Karpas-422 (cell line): ENCODE measurements at regions not wholly inside any gene's neighbourhood (a gene's known extent, or its start where the extent isn't known, plus 50 kb on each side); places are given as distances from the start of the nearest gene placed in this dataset.

Experiments used
- DNase-seq: peaks from one replicate; pipeline ENCODE4 v3.0.0-alpha.2; 2015
- H2AFZ ChIP-seq: fragments of 200-600 bp; sonication (generic); 2 replicates; pipeline ENCODE4 v1.6.1; 2014; ENCODE audit warnings: antibody characterized with exemption, low read length, mixed read lengths
- H3K27ac ChIP-seq: fragments of 200-600 bp; sonication (generic); 2 replicates; pipeline ENCODE4 v1.5.1; 2014; ENCODE audit warnings: mild to moderate bottlenecking, low read length, moderate library complexity
- H3K27me3 ChIP-seq: fragments of 200-600 bp; sonication (generic); 2 replicates; pipeline ENCODE4 v1.6.1; 2014; ENCODE audit warnings: low read length, mixed read lengths
- H3K36me3 ChIP-seq: fragments of 200-600 bp; sonication (generic); 2 replicates; pipeline ENCODE4 v1.6.1; 2014; ENCODE audit warnings: low read length, mixed read lengths; ENCODE audit not compliant: insufficient read depth
- H3K4me1 ChIP-seq: fragments of 200-600 bp; sonication (generic); 2 replicates; pipeline ENCODE4 v1.6.1; 2014; ENCODE audit warnings: mild to moderate bottlenecking, low read length, mixed read lengths
- H3K4me2 ChIP-seq: fragments of 200-600 bp; sonication (generic); 2 replicates; pipeline ENCODE4 v1.6.1; 2014; ENCODE audit warnings: low read length, low read depth, mild to moderate bottlenecking; ENCODE audit not compliant: poor library complexity, severe bottlenecking
- H3K4me3 ChIP-seq: fragments of 200-600 bp; sonication (generic); 2 replicates; pipeline ENCODE4 v1.5.1; 2014; ENCODE audit warnings: mild to moderate bottlenecking, antibody characterized with exemption, low read length, mixed read lengths
- H3K79me2 ChIP-seq: fragments of 200-600 bp; sonication (generic); 2 replicates; pipeline ENCODE4 v1.6.1; 2014; ENCODE audit warnings: mild to moderate bottlenecking, low read length, mixed read lengths
- H3K9ac ChIP-seq: fragments of 200-600 bp; sonication (generic); 2 replicates; pipeline ENCODE4 v1.6.0; 2014; ENCODE audit warnings: low read length
- H3K9me2 ChIP-seq: fragments of 200-600 bp; sonication (generic), shearing (Covaris generic); replicated peaks from 2 replicates; pipeline ENCODE4 v1.6.0; 2014; ENCODE audit warnings: mild to moderate bottlenecking, low read length, moderate library complexity; ENCODE audit not compliant: insufficient read depth
- H3K9me3 ChIP-seq: fragments of 300-700, 200-600 bp; sonication (generic); 2 replicates; pipeline ENCODE4 v1.6.1; 2014; ENCODE audit warnings: low read length, mixed read lengths
- H4K20me1 ChIP-seq: fragments of 200-600 bp; sonication (generic); 2 replicates; pipeline ENCODE4 v1.6.1; 2014; ENCODE audit warnings: mild to moderate bottlenecking, antibody characterized with exemption, low read length, low read depth; ENCODE audit not compliant: insufficient read depth

GRCh38 chr18:70649683-70650082 lies 360.8 kb downstream of the SOCS6 start:
- no peaks in the 10 kb centered on the region for H3K27me3 ChIP-seq

GRCh38 chr18:70645971-70646370 lies 357.1 kb downstream of the SOCS6 start:
- Histone ChIP-seq H3K27me3 (no peaks in the 10 kb centered on the region), H3K79me2 (no peaks in the 10 kb centered on the region), H3K27ac (no peak overlapping the region), H4K20me1 (no peaks in the 10 kb centered on the region), H3K9me2 (no peaks in the 10 kb centered on the region), H3K36me3 (no peaks in the 10 kb centered on the region), H3K4me1 (peaks cover 8% of the 10 kb centered on the region), H3K4me3 (no peak overlapping the region), H3K4me2 (no peak overlapping the region), H3K9ac (no peak overlapping the region), H3K9me3 (no peaks in the 10 kb centered on the region), H2AFZ (no peak overlapping the region)
- no peak for DNase-seq

More at GRCh38 chr18:70649683-70650082, 360.8 kb downstream of the SOCS6 start:
- H3K9ac ChIP-seq: no peak overlapping the region
- no peak for DNase-seq
- no peak overlapping the region for H2AFZ ChIP-seq
- no peaks in the 10 kb centered on the region for H4K20me1 ChIP-seq
- no peaks in the 10 kb centered on the region for H3K9me2 ChIP-seq
- H3K4me3 ChIP-seq: no peak overlapping the region
- H3K27ac ChIP-seq: no peak overlapping the region
- no peaks in the 10 kb centered on the region for H3K79me2 ChIP-seq
- H3K9me3 ChIP-seq: no peaks in the 10 kb centered on the region
- H3K36me3 ChIP-seq: no peaks in the 10 kb centered on the region
- no peak overlapping the region for H3K4me2 ChIP-seq
- no peaks in the 10 kb centered on the region for H3K4me1 ChIP-seq

GRCh38 chr18:70643812-70644211 lies 355.0 kb downstream of the SOCS6 start:
- Histone ChIP-seq H3K27ac (no peak overlapping the region), H3K4me1 (peaks cover 8% of the 10 kb centered on the region), H4K20me1 (no peaks in the 10 kb centered on the region), H3K9me3 (no peaks in the 10 kb centered on the region), H3K4me2 (no peak overlapping the region), H3K79me2 (no peaks in the 10 kb centered on the region), H3K27me3 (no peaks in the 10 kb centered on the region), H3K4me3 (no peak overlapping the region), H3K9me2 (no peaks in the 10 kb centered on the region), H2AFZ (no peak overlapping the region), H3K36me3 (no peaks in the 10 kb centered on the region), H3K9ac (no peak overlapping the region)
- DNase-seq: no peak

GRCh38 chr18:70641156-70641775 lies 352.4 kb downstream of the SOCS6 start:
- no peak for DNase-seq
- Histone ChIP-seq H3K79me2 (no peaks in the 10 kb centered on the region), H3K27me3 (no peaks in the 10 kb centered on the region), H3K9ac (no peak overlapping the region), H3K36me3 (no peaks in the 10 kb centered on the region), H3K9me3 (no peaks in the 10 kb centered on the region), H3K4me1 (peaks cover 8% of the 10 kb centered on the region), H3K27ac (no peak overlapping the region), H3K4me3 (no peak overlapping the region), H3K4me2 (no peak overlapping the region), H3K9me2 (no peaks in the 10 kb centered on the region), H4K20me1 (no peaks in the 10 kb centered on the region), H2AFZ (no peak overlapping the region)

- Histone ChIP-seq H3K27ac (no peak overlapping the region), H3K4me3 (no peak overlapping the region), H3K9me3 (no peaks in the 10 kb centered on the region), H3K9ac (no peak overlapping the region), H3K27me3 (no peaks in the 10 kb centered on the region), H3K9me2 (no peaks in the 10 kb centered on the region), H3K4me1 (peaks cover 8% of the 10 kb centered on the region), H2AFZ (no peak overlapping the region), H4K20me1 (no peaks in the 10 kb centered on the region), H3K36me3 (no peaks in the 10 kb centered on the region), H3K79me2 (no peaks in the 10 kb centered on the region), H3K4me2 (no peak overlapping the region)
- no peak for DNase-seq
Measured at GRCh38 chr18:70640336-70640887, 351.6 kb downstream of the SOCS6 start.

GRCh38 chr18:70636991-70637390 lies 348.1 kb downstream of the SOCS6 start:
- DNase-seq: no peak
- no peaks in the 10 kb centered on the region for H3K4me1 ChIP-seq
- no peaks in the 10 kb centered on the region for H3K9me2 ChIP-seq
- H3K4me2 ChIP-seq: no peak overlapping the region
- no peaks in the 10 kb centered on the region for H3K27me3 ChIP-seq
- no peak overlapping the region for H3K9ac ChIP-seq
- no peak overlapping the region for H2AFZ ChIP-seq
- no peaks in the 10 kb centered on the region for H3K9me3 ChIP-seq
- no peak overlapping the region for H3K27ac ChIP-seq
- no peaks in the 10 kb centered on the region for H3K79me2 ChIP-seq
- no peaks in the 10 kb centered on the region for H3K36me3 ChIP-seq
- no peaks in the 10 kb centered on the region for H4K20me1 ChIP-seq
- H3K4me3 ChIP-seq: no peak overlapping the region

GRCh38 chr18:70634576-70635147 lies 345.8 kb downstream of the SOCS6 start:
- no peak for DNase-seq
- H4K20me1 ChIP-seq: no peaks in the 10 kb centered on the region
- H3K9ac ChIP-seq: no peak overlapping the region
- H3K36me3 ChIP-seq: no peaks in the 10 kb centered on the region
- H3K9me2 ChIP-seq: no peaks in the 10 kb centered on the region
- no peaks in the 10 kb centered on the region for H3K9me3 ChIP-seq
- H3K27me3 ChIP-seq: no peaks in the 10 kb centered on the region
- no peak overlapping the region; the same call in 1 of the 2 replicates for H2AFZ ChIP-seq
- H3K79me2 ChIP-seq: no peaks in the 10 kb centered on the region
- H3K4me2 ChIP-seq: no peak overlapping the region
- H3K27ac ChIP-seq: no peak overlapping the region
- no peaks in the 10 kb centered on the region for H3K4me1 ChIP-seq
- no peak overlapping the region for H3K4me3 ChIP-seq

GRCh38 chr18:70627182-70627802 lies 338.4 kb downstream of the SOCS6 start:
- Histone ChIP-seq H2AFZ (no peak overlapping the region), H3K4me2 (no peak overlapping the region), H3K4me1 (no peaks in the 10 kb centered on the region), H3K79me2 (no peaks in the 10 kb centered on the region), H3K9me3 (no peaks in the 10 kb centered on the region), H3K36me3 (no peaks in the 10 kb centered on the region), H3K4me3 (no peak overlapping the region), H3K27ac (no peak overlapping the region), H3K9me2 (no peaks in the 10 kb centered on the region), H3K9ac (no peak overlapping the region), H3K27me3 (no peaks in the 10 kb centered on the region), H4K20me1 (no peaks in the 10 kb centered on the region)
- no peak for DNase-seq
